Mesendoderm (in vitro differentiated cells): ENCODE measurements at regions not wholly inside any gene's neighbourhood (a gene's known extent, or its start where the extent isn't known, plus 50 kb on each side); places are given as distances from the start of the nearest gene placed in this dataset.

Experiments
- DNase-seq: peaks from one replicate; pipeline ENCODE4 v3.0.0; 2013
- H2AK5ac ChIP-seq: 2 replicates; pipeline ENCODE4 v1.6.1; 2013; ENCODE audit warnings: low read length, inconsistent platforms
- H2BK120ac ChIP-seq: 2 replicates; pipeline ENCODE4 v1.6.1; 2013; ENCODE audit warnings: low read depth, mild to moderate bottlenecking, low read length, moderate library complexity, mixed read lengths
- H2BK15ac ChIP-seq: replicated peaks from 2 replicates; pipeline ENCODE4 v1.6.1; 2013; ENCODE audit warnings: low read depth, mild to moderate bottlenecking, moderate library complexity
- H2BK5ac ChIP-seq: 2 replicates; pipeline ENCODE4 v1.6.1; 2013; ENCODE audit warnings: low read length, inconsistent platforms
- H3K18ac ChIP-seq: 2 replicates; pipeline ENCODE4 v1.6.1; 2013; ENCODE audit warnings: mild to moderate bottlenecking, low read length, mixed read lengths
- H3K23ac ChIP-seq: one replicate; pipeline ENCODE4 v1.6.1; 2013; ENCODE audit warnings: low read length
- H3K27ac ChIP-seq: 2 replicates; pipeline ENCODE4 v1.5.1; 2013; ENCODE audit warnings: low read depth, mild to moderate bottlenecking, inconsistent platforms, low read length, moderate library complexity
- H3K27me3 ChIP-seq: 2 replicates; pipeline ENCODE4 v1.6.1; 2013; ENCODE audit warnings: low read length, control low read depth, mild to moderate bottlenecking, inconsistent platforms; ENCODE audit not compliant: insufficient read depth, poor library complexity
- H3K36me3 ChIP-seq: 2 replicates; pipeline ENCODE4 v1.6.1; 2013; ENCODE audit warnings: low read length, inconsistent platforms; ENCODE audit not compliant: control insufficient read depth, insufficient read depth
- H3K4ac ChIP-seq: one replicate; pipeline ENCODE4 v1.6.1; 2013; ENCODE audit warnings: low read depth, mild to moderate bottlenecking, low read length, moderate library complexity
- H3K4me1 ChIP-seq: 2 replicates; pipeline ENCODE4 v1.6.1; 2013; ENCODE audit warnings: low read depth, low read length, inconsistent platforms; ENCODE audit not compliant: control insufficient read depth
- H3K4me2 ChIP-seq: 2 replicates; pipeline ENCODE4 v1.6.1; 2013; ENCODE audit warnings: low read length
- H3K4me3 ChIP-seq: 2 replicates; pipeline ENCODE4 v1.5.1; 2013; ENCODE audit warnings: mild to moderate bottlenecking, low read length
- H3K56ac ChIP-seq: one replicate; pipeline ENCODE4 v1.6.1; 2013; ENCODE audit warnings: low read length
- H3K79me1 ChIP-seq: 2 replicates; pipeline ENCODE4 v1.6.1; 2013; ENCODE audit warnings: low read length, inconsistent platforms
- H3K79me2 ChIP-seq: 2 replicates; pipeline ENCODE4 v1.6.1; 2013; ENCODE audit warnings: mild to moderate bottlenecking, low read length; ENCODE audit not compliant: control insufficient read depth, insufficient read depth
- H3K9ac ChIP-seq: 2 replicates; pipeline ENCODE4 v1.6.1; 2013; ENCODE audit warnings: low read length, inconsistent platforms
- H4K5ac ChIP-seq: one replicate; pipeline ENCODE4 v1.6.1; 2013; ENCODE audit warnings: low read length
- H4K8ac ChIP-seq: one replicate; pipeline ENCODE4 v1.6.1; 2013; ENCODE audit warnings: low read depth, mild to moderate bottlenecking, control low read depth, low read length, moderate library complexity
- WGBS: extraction: QIAGEN DNeasy Blood & Tissue Kit; methylation state at CpG from one replicate; pipeline ENCODE4 v1.1.7; 2013; ENCODE audit warnings: low lambda C conversion rate, missing lambda C conversion rate; ENCODE audit not compliant: insufficient coverage; ENCODE audit errors: extremely low coverage; 5-methylcytosine and 5-hydroxymethylcytosine counted together

DNA sequence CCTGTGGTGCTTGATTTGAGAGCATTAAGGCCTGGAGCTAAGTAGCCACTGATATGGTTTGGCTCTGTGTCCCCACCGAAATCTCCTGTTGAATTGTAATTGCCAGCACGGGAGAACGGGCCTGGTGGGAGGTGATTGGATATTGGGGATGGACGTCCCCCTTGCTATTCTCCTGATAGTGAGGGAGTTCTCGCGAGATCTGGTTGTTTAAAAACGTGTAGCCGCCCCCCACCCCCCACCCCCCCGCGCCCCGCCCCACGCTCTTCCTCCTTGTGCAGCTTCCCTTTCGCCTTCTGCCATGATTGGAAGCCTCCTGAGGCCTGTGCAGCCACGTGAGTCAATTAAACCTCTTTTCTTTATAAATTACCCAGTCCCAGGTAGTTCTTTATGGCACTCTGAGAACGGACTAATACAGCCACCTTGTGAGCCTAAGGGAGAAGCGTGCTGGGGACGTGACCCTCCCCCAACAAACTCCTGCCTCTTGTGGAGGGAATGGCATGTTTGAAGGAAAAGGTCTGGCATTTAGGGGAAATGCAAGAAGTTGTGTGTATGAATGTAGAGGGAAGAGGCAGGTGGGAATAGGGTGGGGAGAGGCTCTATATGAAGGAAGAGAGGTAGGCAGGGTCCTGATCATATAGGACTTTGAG is 118.0 kb upstream of the KMT2C start:
- H3K4me1 ChIP-seq: peaks cover 1% of the 10 kb centered on the region
- H3K79me1 ChIP-seq: no peaks in the 10 kb centered on the region
- H3K56ac ChIP-seq: no peak overlapping the region
- no peak overlapping the region for H3K18ac ChIP-seq
- no peak overlapping the region for H2AK5ac ChIP-seq
- H3K4me3 ChIP-seq: no peak overlapping the region
- no peak overlapping the region for H2BK120ac ChIP-seq
- no peaks in the 10 kb centered on the region for H3K36me3 ChIP-seq
- H4K5ac ChIP-seq: no peak overlapping the region
- H3K4me2 ChIP-seq: no peak overlapping the region
- no peak overlapping the region for H3K27ac ChIP-seq
- WGBS: no CpG with 5 or more reads among the region's 17 CpGs
- peak overlapping the region; percentile 11 for H3K9ac ChIP-seq
- peak; percentile 75 for DNase-seq
- no peak overlapping the region for H2BK5ac ChIP-seq
- H3K23ac ChIP-seq: no peak overlapping the region
- no peak overlapping the region for H2BK15ac ChIP-seq
- H3K4ac ChIP-seq: no peak overlapping the region
- no peaks in the 10 kb centered on the region for H3K27me3 ChIP-seq
- H4K8ac ChIP-seq: no peak overlapping the region
- H3K79me2 ChIP-seq: no peaks in the 10 kb centered on the region

DNA sequence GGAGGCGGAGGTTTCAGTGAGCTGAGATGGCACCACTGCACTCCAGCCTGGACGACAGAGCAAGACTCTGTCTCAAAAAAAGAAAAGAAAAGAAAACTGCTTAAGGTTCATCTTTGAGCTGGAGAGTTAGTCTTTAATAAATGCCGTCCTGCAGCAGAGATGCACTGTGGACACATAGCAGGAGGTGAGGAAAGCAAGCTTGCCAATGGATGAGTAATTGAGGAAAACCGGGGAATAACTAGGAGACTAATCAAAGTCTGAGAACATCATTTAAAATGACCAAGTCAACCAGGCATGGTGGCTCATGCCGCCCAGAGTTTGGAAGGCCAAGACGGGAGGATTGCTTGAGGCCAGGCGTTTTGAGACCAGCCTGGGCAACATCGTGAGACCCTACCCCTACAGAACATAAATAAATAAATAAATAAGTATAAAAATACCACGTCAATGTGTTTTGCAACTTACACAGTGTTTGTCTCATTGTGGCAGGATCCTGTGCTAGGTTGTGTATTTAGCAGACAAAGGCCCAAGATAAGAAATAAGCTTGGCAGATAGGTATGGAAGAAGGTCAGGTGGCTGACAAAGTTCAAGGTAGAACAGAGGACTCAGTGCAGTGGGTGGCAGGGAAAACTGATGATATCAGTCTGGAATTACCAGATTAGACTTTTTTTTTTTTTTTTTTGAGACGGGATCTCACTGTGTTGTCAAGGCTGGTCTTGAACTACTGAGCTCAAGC is 115.7 kb upstream of the KMT2C start:
- H3K4me2 ChIP-seq: no peak overlapping the region
- H3K4me3 ChIP-seq: no peak overlapping the region
- H4K5ac ChIP-seq: no peak overlapping the region
- no peak overlapping the region for H3K4ac ChIP-seq
- WGBS: no CpG with 5 or more reads among the region's 10 CpGs
- no peaks in the 10 kb centered on the region for H3K79me1 ChIP-seq
- no peaks in the 10 kb centered on the region for H3K36me3 ChIP-seq
- H2BK5ac ChIP-seq: no peak overlapping the region
- no peak overlapping the region for H4K8ac ChIP-seq
- no peak overlapping the region for H2AK5ac ChIP-seq
- no peak overlapping the region for H3K56ac ChIP-seq
- H3K18ac ChIP-seq: no peak overlapping the region
- H3K79me2 ChIP-seq: no peaks in the 10 kb centered on the region
- H2BK15ac ChIP-seq: no peak overlapping the region
- no peak overlapping the region for H3K23ac ChIP-seq
- no peak overlapping the region for H3K27ac ChIP-seq
- no peaks in the 10 kb centered on the region for H3K27me3 ChIP-seq
- H2BK120ac ChIP-seq: no peak overlapping the region
- no peak for DNase-seq
- H3K4me1 ChIP-seq: peaks cover 1% of the 10 kb centered on the region
- no peak overlapping the region for H3K9ac ChIP-seq

DNA sequence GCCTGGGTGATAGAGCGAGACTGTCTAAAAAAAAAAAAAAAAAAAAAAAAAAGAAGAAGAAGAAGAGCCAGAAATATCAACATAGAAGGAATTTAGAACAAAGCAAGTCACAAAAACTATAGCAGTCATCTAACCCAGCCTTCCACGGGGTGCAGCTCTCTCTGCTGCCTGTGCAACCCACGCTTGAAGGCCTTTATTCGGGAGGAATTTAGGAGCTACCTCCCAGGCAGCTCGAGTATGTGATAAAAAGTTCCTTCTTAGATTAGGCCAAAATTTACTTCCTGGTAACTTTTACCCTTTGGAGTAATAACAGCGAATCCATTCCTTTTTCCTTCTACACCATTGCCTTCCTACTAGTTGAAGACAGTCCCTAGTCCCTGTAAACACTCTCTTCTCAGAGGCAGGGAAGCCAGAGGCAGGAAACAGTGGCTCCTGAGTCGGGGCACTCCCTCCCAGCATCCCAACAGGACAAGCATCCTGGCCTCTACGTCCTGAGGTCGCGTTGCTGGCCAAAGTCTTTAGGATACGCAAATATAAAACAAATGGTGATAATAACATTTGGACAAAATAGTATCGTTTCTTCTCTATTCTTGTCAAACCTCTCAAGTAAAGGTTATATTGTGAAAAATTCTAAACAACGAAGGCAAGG is 109.3 kb upstream of the KMT2C start:
- Histone ChIP-seq H2BK120ac (no peak overlapping the region), H3K36me3 (no peaks in the 10 kb centered on the region), H3K27ac (no peak overlapping the region), H2BK15ac (no peak overlapping the region), H3K27me3 (no peaks in the 10 kb centered on the region), H3K18ac (no peak overlapping the region), H3K56ac (no peak overlapping the region), H4K8ac (no peak overlapping the region), H3K9ac (no peak overlapping the region), H3K79me2 (no peaks in the 10 kb centered on the region), H3K4ac (no peak overlapping the region), H3K23ac (no peak overlapping the region), H2BK5ac (no peak overlapping the region), H2AK5ac (no peak overlapping the region), H3K4me1 (no peaks in the 10 kb centered on the region), H3K79me1 (no peaks in the 10 kb centered on the region), H3K4me3 (no peak overlapping the region), H4K5ac (no peak overlapping the region), H3K4me2 (no peak overlapping the region)
- no CpG with 5 or more reads among the region's 13 CpGs for WGBS
- DNase-seq: no peak

DNA sequence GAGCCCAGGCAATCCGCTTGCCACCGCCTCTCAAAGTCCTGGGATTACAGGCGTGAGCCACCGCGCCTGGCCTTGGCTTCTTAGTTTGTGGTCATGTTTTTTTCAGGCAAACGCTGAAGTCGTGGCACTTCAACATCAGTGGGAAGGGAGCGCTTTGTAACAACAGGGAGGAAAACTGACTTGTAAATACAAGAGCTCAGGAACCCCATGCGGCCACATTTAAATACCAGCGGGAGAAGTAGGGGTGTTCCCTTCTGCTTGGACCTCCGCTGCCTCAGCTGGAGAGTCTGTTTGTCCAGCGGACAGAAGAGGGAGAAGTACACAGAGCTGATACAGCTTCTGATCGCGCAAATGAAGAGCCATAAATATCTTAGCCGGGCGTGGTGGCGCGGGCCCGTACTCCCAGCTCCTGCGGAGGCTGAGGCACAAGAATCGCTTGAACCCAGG is 108.7 kb upstream of the KMT2C start:
- H3K23ac ChIP-seq: no peak overlapping the region
- no peak overlapping the region for H2BK120ac ChIP-seq
- H3K18ac ChIP-seq: peak overlapping the region; percentile 4
- no peaks in the 10 kb centered on the region for H3K27me3 ChIP-seq
- no peak overlapping the region for H3K4me3 ChIP-seq
- no peak overlapping the region for H2BK15ac ChIP-seq
- H3K9ac ChIP-seq: peak overlapping the region; percentile 9
- peak overlapping the region; percentile 18 for H3K56ac ChIP-seq
- no peak overlapping the region for H4K8ac ChIP-seq
- H2AK5ac ChIP-seq: no peak overlapping the region
- H3K36me3 ChIP-seq: no peaks in the 10 kb centered on the region
- peak; percentile 58 for DNase-seq
- H2BK5ac ChIP-seq: no peak overlapping the region
- no peaks in the 10 kb centered on the region for H3K79me1 ChIP-seq
- no peak overlapping the region for H4K5ac ChIP-seq
- peak overlapping the region; percentile 53 for H3K27ac ChIP-seq
- no CpG with 5 or more reads among the region's 21 CpGs for WGBS
- H3K4me1 ChIP-seq: no peaks in the 10 kb centered on the region
- peak overlapping the region; percentile 16 for H3K4me2 ChIP-seq
- no peaks in the 10 kb centered on the region for H3K79me2 ChIP-seq
- H3K4ac ChIP-seq: no peak overlapping the region

DNA sequence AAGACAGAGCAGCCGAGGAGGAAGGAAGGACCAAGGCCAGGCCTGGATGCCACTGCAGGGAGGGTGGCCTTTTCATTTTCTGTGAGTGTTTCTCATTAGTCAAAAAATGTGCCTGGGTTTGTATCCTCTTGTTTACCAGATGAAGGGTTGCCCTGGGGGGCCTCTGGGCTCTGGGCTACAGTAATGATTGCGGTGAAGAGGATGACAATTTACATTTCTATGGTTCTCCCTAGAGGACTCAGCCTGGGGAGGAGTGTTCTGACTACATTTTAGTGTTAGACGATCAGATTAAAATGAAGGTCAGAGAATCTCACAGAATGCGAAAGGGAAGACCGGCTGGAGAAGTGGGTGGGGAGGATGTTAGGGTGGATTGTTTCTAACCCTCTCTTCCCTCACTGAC is 108.0 kb upstream of the KMT2C start:
- DNase-seq: peak; percentile 69
- H3K79me2 ChIP-seq: no peaks in the 10 kb centered on the region
- H3K4me2 ChIP-seq: no peak overlapping the region
- no peak overlapping the region for H3K4me3 ChIP-seq
- no peak overlapping the region for H3K23ac ChIP-seq
- H4K8ac ChIP-seq: no peak overlapping the region
- no peaks in the 10 kb centered on the region for H3K36me3 ChIP-seq
- no peak overlapping the region for H3K9ac ChIP-seq
- H3K4me1 ChIP-seq: no peaks in the 10 kb centered on the region
- H4K5ac ChIP-seq: no peak overlapping the region
- no peaks in the 10 kb centered on the region for H3K79me1 ChIP-seq
- no peak overlapping the region for H2BK120ac ChIP-seq
- whole genome bisulfite sequencing: no CpG with 5 or more reads among the region's 5 CpGs
- H3K27ac ChIP-seq: no peak overlapping the region
- no peak overlapping the region for H2BK15ac ChIP-seq
- no peaks in the 10 kb centered on the region for H3K27me3 ChIP-seq
- no peak overlapping the region for H2BK5ac ChIP-seq
- H3K56ac ChIP-seq: no peak overlapping the region
- no peak overlapping the region for H2AK5ac ChIP-seq
- H3K4ac ChIP-seq: no peak overlapping the region
- no peak overlapping the region for H3K18ac ChIP-seq
